GM21717 (cell line): ENCODE measurements at regions not wholly inside any gene's neighbourhood (a gene's known extent, or its start where the extent isn't known, plus 50 kb on each side); places are given as distances from the start of the nearest gene placed in this dataset.
"Not testable (repeated sequence)": the region's sequence is repeated elsewhere in the genome, so short reads cannot be mapped to it uniquely, and the experiment has no call there.

Experiments
- ATAC-seq: cut with Tn5 transposase; IDR thresholded peaks from one replicate; pipeline ENCODE4 v1.9.1; 2021; ENCODE audit warnings: mild to moderate bottlenecking, moderate library complexity; ENCODE audit not compliant: unreplicated experiment

GRCh38 chr1:120609015-120609573 lies 114.7 kb upstream of the NBPF26 start:
- ATAC-seq: not testable (repeated sequence)

GRCh38 chr1:120609834-120610233 lies 113.9 kb upstream of the NBPF26 start:
- not testable (repeated sequence) for ATAC-seq

GRCh38 chr1:120614931-120615639 lies 108.7 kb upstream of the NBPF26 start:
- not testable (repeated sequence) for ATAC-seq

GRCh38 chr1:120617493-120617892 lies 106.3 kb upstream of the NBPF26 start:
- ATAC-seq: not testable (repeated sequence)

GRCh38 chr1:120619867-120620692 lies 103.7 kb upstream of the NBPF26 start:
- ATAC-seq: not testable (repeated sequence)

GRCh38 chr1:120620693-120620969 lies 103.1 kb upstream of the NBPF26 start:
- ATAC-seq: not testable (repeated sequence)

- ATAC-seq: not testable (repeated sequence)
These were observed 102.5 kb upstream of the NBPF26 start for GRCh38 chr1:120621278-120621677.

- not testable (repeated sequence) for ATAC-seq
These were observed 100.2 kb upstream of the NBPF26 start for GRCh38 chr1:120623539-120623938.

GRCh38 chr1:120624565-120625064 lies 99.1 kb upstream of the NBPF26 start:
- not testable (repeated sequence) for ATAC-seq

GRCh38 chr1:120629832-120630455 lies 93.8 kb upstream of the NBPF26 start:
- ATAC-seq: not testable (repeated sequence)

GRCh38 chr1:120634816-120635806 lies 88.6 kb upstream of the NBPF26 start:
- not testable (repeated sequence) for ATAC-seq

- not testable (repeated sequence) for ATAC-seq
These were observed 83.3 kb upstream of the NBPF26 start for GRCh38 chr1:120640261-120641013.

GRCh38 chr1:120641014-120641302 lies 82.8 kb upstream of the NBPF26 start:
- ATAC-seq: not testable (repeated sequence)

- not testable (repeated sequence) for ATAC-seq
These were observed 76.6 kb upstream of the NBPF26 start for GRCh38 chr1:120647182-120647581.

- ATAC-seq: not testable (repeated sequence)
These were observed 74.7 kb upstream of the NBPF26 start for GRCh38 chr1:120648915-120649623.

GRCh38 chr1:120649730-120650129 lies 74.0 kb upstream of the NBPF26 start:
- not testable (repeated sequence) for ATAC-seq

GRCh38 chr1:120654114-120654513 lies 69.6 kb upstream of the NBPF26 start:
- ATAC-seq: not testable (repeated sequence)

GRCh38 chr1:120655394-120655793 lies 68.4 kb upstream of the NBPF26 start:
- not testable (repeated sequence) for ATAC-seq

- not testable (repeated sequence) for ATAC-seq
These were observed 67.6 kb upstream of the NBPF26 start for GRCh38 chr1:120656116-120656515.
